T-helper 1 cell (primary cell): ENCODE measurements at regions not wholly inside any gene's neighbourhood (a gene's known extent, or its start where the extent isn't known, plus 50 kb on each side); places are given as distances from the start of the nearest gene placed in this dataset.

Experiments used
- DNase-seq, 5 donors: peaks; one replicate each; pipeline ENCODE4 v3.0.0-alpha.2; 2012 to 2020

- no peak for DNase-seq
Measured at GRCh38 chr13:110773480-110773879, 60.0 kb downstream of the ING1 start.

GRCh38 chr13:110774051-110774450, 60.6 kb downstream of the ING1 start:
- no peak for DNase-seq

- DNase-seq: no peak
Measured at GRCh38 chr13:110774490-110774889, 61.0 kb downstream of the ING1 start.

DNA sequence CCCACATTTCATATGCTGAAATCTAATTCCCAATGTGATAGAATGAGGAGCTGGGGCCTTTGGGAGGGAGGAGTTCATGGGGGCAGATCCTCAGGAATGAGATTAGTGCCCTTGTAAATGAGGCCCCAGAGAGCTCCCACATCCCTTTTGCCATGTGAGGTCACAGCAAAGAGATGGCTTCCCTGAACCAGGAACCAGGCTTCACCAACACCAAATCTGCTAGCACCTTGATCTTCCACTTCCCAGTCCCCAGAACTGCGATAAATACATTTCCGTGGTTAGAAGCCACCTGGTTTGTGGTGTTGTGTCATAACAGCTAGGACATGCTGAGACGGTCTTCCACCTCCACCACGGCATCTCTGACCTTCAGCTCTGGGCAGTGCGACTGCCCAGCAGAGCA, 62.1 kb downstream of the ING1 start:
- DNase-seq: no peak

- DNase-seq: no peak
Measured at GRCh38 chr13:110777251-110777820, 63.8 kb downstream of the ING1 start.

- no peak for DNase-seq
Measured at GRCh38 chr13:110779022-110779421, 65.5 kb downstream of the ING1 start.

DNA sequence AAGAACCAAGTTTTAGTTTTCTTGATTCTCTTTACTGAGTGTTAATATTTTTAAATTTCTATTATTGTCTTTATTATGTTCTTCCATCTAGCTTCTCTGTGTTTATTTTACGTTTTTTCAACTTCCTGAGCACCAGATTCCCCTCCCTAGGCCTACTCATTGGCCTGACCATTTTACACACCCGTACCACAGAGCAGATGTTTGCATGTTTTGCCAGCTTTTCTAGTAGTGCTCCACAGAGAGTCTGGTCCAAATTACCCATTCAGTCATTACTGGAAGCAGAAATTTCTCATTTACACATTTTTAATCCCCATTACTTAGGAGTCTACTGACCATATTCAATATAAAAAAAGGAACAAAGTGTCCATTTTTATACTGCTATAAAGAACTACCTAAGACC, 66.9 kb downstream of the ING1 start:
- no peak for DNase-seq

DNA sequence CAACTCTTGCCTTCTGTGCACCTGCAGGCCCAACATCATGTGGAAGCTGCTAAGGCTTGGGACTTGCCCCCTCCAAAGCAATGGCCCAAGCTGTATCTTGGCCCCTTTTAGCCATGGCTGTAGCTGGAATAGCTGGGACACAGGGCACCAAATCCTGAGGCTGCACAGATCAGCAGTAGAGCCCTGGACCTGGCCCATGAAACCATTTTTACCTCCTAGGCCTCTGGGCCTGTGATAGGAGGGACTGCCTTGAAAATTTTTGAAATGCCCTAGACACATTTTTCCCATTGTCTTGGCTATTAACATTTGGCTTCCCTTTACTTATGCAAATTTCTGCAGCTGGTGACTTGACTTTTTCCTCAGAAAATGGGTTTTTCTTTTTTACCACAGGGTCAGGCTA, 68.7 kb downstream of the ING1 start:
- no peak for DNase-seq

DNA sequence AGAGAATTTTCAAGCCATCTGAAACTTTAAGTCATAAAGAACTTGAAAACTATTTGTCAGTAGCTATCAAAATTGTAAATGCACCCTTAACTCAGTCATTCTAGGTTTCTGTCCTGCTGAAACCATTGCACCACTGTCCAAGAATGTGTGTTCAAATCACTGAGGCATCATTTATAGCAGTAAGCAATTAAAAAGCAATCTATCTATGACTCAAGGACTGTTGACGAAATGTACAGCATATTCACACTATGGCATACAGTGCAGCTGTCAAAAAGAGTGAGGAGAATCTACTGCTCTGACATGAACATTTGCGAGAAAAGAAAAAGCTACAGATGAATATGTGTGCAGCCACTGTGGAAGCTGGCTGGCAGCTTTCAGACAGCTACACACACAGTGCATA, 71.2 kb downstream of the ING1 start:
- no peak for DNase-seq

DNA sequence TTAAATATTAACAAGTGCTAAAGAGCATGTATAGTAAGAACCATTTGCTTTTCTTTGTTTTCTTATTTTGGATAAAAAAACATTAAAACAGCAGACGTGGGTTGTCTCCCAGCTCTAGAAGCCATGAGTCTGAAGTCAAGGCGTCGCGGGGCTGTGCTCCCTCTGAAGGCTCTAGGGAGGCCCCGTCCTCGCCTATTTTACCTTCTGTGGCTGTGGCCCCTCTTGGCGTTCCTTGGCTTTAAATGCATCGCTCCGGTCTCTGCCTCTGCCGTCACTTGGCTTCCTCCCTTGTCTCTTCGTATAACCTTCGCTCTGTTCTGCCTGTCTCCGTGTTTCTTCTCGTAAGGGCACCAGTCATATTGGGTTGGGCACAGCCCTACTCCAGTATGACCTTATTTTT, 75.3 kb downstream of the ING1 start:
- DNase-seq: no peak

- DNase-seq: no peak
Measured at GRCh38 chr13:110789871-110790270, 76.4 kb downstream of the ING1 start.

DNA sequence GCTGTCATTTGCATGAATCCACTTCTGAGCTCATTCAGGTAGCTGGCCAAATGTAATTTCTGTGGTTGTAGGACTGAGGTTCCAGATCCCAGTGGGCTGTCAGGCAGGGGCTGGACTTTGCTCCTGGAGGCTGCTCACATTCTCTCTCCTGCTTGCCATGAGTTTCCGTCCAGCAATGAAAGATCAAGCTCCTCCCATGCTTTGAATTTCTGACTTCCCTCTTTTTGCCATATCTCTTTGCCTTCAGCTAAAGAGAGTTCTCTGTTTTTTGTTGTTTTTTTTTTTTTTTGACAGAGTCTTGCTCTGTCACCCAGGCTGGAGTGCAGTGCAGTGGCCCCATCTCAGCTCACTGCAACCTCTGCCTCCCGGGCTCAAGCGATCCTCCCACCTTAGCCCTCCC, 76.9 kb downstream of the ING1 start:
- no peak for DNase-seq

GRCh38 chr13:110794209-110794608, 80.7 kb downstream of the ING1 start:
- no peak for DNase-seq

DNA sequence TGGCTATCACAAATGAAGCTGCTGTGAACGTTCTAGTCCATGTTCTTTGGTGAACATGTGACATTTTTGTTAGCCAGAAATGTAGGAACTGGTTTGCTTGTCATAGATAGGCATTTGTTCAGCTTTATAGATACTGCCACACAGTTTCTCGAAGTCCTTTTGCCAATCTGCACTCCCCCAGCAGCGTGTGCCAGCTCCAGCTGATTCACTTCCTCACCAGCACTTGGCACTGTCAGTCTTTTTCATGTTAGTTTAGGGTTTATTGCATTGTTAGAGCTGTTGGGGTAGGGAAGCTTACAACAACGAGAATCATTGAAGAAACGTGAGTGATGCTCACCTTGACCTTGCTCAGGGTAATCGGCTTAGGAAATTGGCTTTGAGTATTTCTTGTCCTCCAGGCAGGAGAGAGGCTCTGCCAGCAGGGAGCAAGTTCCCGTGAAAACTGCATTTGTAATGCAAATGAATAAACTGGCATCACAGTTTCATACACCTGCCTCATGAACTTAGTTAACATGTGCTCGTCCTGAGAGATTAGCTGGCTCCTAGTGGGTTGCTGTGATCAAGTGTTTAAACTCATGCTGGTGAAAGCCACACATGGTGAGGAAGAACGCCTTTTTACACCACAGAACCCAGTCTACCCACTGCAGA, 83.9 kb downstream of the ING1 start:
- DNase-seq: no peak

DNA sequence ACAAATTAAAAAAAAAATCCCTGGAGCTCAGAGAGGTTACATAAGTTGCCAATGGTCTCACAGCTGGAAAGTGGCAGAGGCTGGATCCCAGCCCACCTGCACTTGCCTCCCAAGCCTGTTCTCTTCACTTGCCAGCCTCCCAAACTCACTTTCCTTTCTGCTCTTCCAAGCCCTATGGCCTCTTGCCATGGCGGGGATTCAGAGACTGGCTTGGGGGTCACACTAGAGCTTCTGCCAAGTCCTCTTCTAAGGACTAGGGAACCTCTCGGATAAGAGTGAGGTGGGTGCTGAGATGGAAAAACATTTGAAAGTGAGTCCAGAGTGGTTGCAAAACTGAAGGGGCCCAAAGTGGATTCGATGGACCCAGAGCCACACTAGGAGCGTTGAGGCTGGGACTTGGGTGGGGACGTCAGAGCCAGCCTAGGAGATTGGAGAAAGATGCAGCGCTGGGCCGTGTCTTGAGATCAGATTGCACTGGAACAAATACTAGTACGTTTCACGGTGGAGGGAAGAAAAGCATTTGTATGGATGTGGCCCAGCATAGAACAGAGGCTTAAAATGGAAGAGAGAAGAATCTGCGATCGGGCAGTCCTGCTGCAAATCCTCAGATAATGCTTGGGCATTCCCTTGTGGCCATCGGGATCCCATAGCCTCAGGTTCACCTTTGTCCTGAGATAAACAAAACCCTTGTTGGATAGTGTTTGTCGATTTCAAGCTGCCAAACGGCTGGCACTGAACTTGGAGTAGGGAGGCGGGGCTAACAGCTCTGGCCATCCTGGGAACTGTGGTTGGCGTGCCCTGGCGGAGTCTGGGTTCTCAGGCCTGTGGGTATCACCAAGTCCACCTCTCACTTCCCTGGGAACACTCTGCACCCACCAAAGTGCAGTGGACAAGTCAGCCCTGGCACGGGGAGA, 84.8 kb downstream of the ING1 start:
- no peak for DNase-seq

GRCh38 chr13:110799246-110800236, 86.0 kb downstream of the ING1 start:
- DNase-seq: no peak

GRCh38 chr13:110801044-110801443, 87.5 kb downstream of the ING1 start:
- no peak for DNase-seq

DNA sequence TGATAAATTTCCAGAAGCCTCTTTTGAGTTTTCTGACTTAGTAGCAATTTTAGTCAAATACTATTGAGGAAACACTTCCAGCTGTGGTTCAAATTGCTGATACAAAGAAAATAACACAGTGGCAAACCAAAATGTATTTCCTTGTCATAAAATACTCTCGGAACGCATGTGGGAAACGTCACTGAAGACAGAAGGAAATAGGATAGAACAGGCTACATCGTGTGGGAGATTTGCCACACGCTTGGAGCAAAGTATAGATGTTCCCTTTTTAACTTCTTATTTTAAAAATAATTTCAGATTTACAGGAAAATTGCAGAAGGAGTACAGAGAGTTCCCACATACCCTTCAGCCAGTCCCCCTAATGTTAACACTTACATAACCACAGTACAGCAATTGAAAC, 88.8 kb downstream of the ING1 start:
- no peak for DNase-seq

- no peak for DNase-seq
Measured at GRCh38 chr13:110806636-110807035, 93.1 kb downstream of the ING1 start.

GRCh38 chr13:110807546-110807945, 94.0 kb downstream of the ING1 start:
- no peak for DNase-seq

DNA sequence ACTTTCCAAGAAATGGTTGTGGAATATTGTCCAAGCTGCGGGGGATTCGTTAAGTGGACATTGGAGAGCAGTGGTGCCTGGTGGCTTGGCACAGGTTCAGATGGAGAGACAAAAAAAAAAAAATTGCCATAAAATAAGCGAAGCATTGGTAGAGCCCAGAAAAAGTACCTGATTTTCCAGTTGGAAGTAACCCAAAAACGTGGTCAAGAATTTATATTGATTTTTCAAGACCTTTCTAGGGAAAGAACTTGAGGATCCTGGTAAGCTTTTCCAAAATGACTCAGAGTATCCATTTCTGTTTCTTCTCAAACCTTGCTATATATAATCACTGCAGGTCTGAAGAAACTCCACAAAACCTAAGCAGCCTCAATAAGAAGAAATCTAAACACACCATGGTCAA, 94.6 kb downstream of the ING1 start:
- DNase-seq: no peak

DNA sequence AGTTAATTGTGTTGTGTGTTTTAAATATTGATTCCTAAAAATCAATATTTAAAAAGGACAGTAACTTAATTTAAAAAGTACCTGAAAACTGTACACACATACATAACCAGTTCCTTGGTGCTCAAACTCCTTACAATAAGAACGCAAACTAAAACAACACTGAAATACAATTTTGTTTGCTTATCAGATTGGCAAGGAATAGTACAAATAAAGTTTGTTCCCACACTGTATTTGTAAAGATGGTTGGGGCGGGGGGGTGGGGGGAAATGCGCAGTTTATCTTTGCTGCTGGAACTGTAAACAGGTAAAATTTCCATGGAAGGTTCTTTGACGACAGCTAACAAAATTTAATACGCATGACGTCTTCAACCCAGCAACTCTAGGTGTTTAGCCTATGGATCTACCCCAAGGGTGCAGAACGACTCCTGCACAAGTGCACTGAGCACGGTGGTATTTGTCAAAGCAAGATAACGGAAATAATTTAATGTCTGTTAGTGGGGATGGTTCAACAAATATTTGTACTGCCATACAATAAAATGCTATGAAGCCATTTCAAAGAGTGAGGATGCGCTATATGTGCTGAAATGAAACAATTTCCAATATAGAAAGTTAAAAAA, 96.5 kb downstream of the ING1 start:
- no peak for DNase-seq
